GM23338 (cell line): ENCODE measurements at regions not wholly inside any gene's neighbourhood (a gene's known extent, or its start where the extent isn't known, plus 50 kb on each side); places are given as distances from the start of the nearest gene placed in this dataset.

Source experiments
- ATAC-seq: fragments of 200-7000 bp; cut with Tn5 transposase; 3 replicates; pipeline ENCODE4 v1.9.1; 2020
- DNase-seq: peaks from one replicate; pipeline ENCODE4 v3.0.0-alpha.2; 2015; ENCODE audit warnings: low spot score
- H2AFZ ChIP-seq: fragments of 200-600 bp; sonication (generic); 2 replicates; pipeline ENCODE4 v1.8.0; 2016; ENCODE audit warnings: antibody characterized with exemption, mild to moderate bottlenecking, moderate library complexity
- H3F3A ChIP-seq: fragments of 200-600 bp; sonication (generic); replicated peaks from 2 replicates; pipeline ENCODE4 v1.8.0; 2017; ENCODE audit warnings: antibody characterized with exemption, mixed run types, low read depth
- H3K27ac ChIP-seq: fragments of 200-600 bp; sonication (generic); 2 replicates; pipeline ENCODE4 v1.6.1; 2016; ENCODE audit warnings: low read depth
- H3K27me3 ChIP-seq: fragments of 200-600 bp; sonication (generic); 2 replicates; pipeline ENCODE4 v1.8.0; 2016; ENCODE audit warnings: mild to moderate bottlenecking, mixed run types, moderate library complexity; ENCODE audit not compliant: insufficient read depth
- H3K36me3 ChIP-seq: fragments of 200-600 bp; sonication (generic); 2 replicates; pipeline ENCODE4 v1.8.0; 2016; ENCODE audit warnings: mild to moderate bottlenecking; ENCODE audit not compliant: insufficient read depth
- H3K4me1 ChIP-seq: fragments of 200-600 bp; sonication (generic); 2 replicates; pipeline ENCODE4 v1.8.0; 2016; ENCODE audit warnings: mild to moderate bottlenecking, moderate library complexity; ENCODE audit not compliant: insufficient read depth
- H3K4me2 ChIP-seq: fragments of 200-600 bp; sonication (generic); 2 replicates; pipeline ENCODE4 v1.7.1; 2017; ENCODE audit warnings: mixed run types
- H3K4me3 ChIP-seq: fragments of 200-600 bp; sonication (generic); 2 replicates; pipeline ENCODE4 v1.6.1; 2016; ENCODE audit warnings: mixed run types
- H3K79me2 ChIP-seq: fragments of 200-600 bp; sonication (generic); replicated peaks from 2 replicates; pipeline ENCODE4 v1.8.0; 2017; ENCODE audit warnings: mild to moderate bottlenecking; ENCODE audit not compliant: insufficient read depth
- H3K9me2 ChIP-seq: fragments of 200-600 bp; sonication (generic); 2 replicates; pipeline ENCODE4 v1.8.0; 2017; ENCODE audit not compliant: insufficient read depth
- H4K20me1 ChIP-seq: fragments of 200-600 bp; sonication (generic); replicated peaks from 2 replicates; pipeline ENCODE4 v1.8.0; 2017; ENCODE audit warnings: mild to moderate bottlenecking; ENCODE audit not compliant: insufficient read depth
- H3K27ac Mint-ChIP-seq: 2 replicates; pipeline ENCODE4 v1.8.0; 2020; ENCODE audit warnings: inconsistent platforms, mild to moderate bottlenecking, moderate library complexity, mixed read lengths
- H3K27me3 Mint-ChIP-seq: 3 replicates; pipeline ENCODE4 v1.8.0; 2022; ENCODE audit warnings: low read depth, mild to moderate bottlenecking, moderate library complexity, mixed read lengths, inconsistent platforms; ENCODE audit not compliant: insufficient read depth, poor library complexity
- H3K36me3 Mint-ChIP-seq: 3 replicates; pipeline ENCODE4 v1.8.0; 2021; ENCODE audit warnings: low read depth, mild to moderate bottlenecking, inconsistent platforms, moderate library complexity, mixed read lengths
- H3K4me1 Mint-ChIP-seq: 3 replicates; pipeline ENCODE4 v1.8.0; 2020; ENCODE audit warnings: mild to moderate bottlenecking, inconsistent platforms, mixed read lengths
- H3K4me3 Mint-ChIP-seq: 3 replicates; pipeline ENCODE4 v1.8.0; 2021; ENCODE audit warnings: moderate library complexity, mild to moderate bottlenecking, inconsistent platforms, mixed read lengths
- H3K9me3 Mint-ChIP-seq: 3 replicates; pipeline ENCODE4 v1.8.0; 2020; ENCODE audit warnings: moderate library complexity, mild to moderate bottlenecking, inconsistent platforms, mixed read lengths
- CREB1 ChIP-seq: fragments of 250-450 bp; sonication (Bioruptor Pico); IDR thresholded peaks from 2 replicates; pipeline ENCODE4 v1.5.0; 2020; ENCODE audit warnings: low read depth, mild to moderate bottlenecking, moderate library complexity
- EZH2 ChIP-seq: fragments of 200-600 bp; sonication (generic); IDR thresholded peaks from one replicate; pipeline ENCODE4 v1.8.0; 2017; ENCODE audit warnings: antibody characterized with exemption, mild to moderate bottlenecking, low read depth; ENCODE audit not compliant: unreplicated experiment
- EZH2phosphoT487 ChIP-seq: fragments of 200-600 bp; sonication (generic); IDR thresholded peaks from one replicate; pipeline ENCODE4 v1.8.1; 2018; ENCODE audit warnings: antibody characterized with exemption; ENCODE audit not compliant: unreplicated experiment
- JUNB ChIP-seq: IDR thresholded peaks from one replicate; pipeline ENCODE4 v1.6.1; 2016; ENCODE audit warnings: antibody characterized with exemption; ENCODE audit not compliant: unreplicated experiment
- POLR2AphosphoS5 ChIP-seq: IDR thresholded peaks from 2 replicates; pipeline ENCODE4 v1.6.1; 2016; ENCODE audit warnings: antibody characterized with exemption, low read depth
- STAT1 ChIP-seq: IDR thresholded peaks from one replicate; pipeline ENCODE4 v1.6.1; 2016; ENCODE audit warnings: antibody characterized with exemption; ENCODE audit not compliant: unreplicated experiment
- TF ChIP-seq, protein P1 (sequence below): fragments of 250-450 bp; sonication (Bioruptor Pico); IDR thresholded peaks from 2 replicates; pipeline ENCODE4 v1.5.0; 2020; ENCODE audit warnings: mild to moderate bottlenecking, moderate library complexity
- TF ChIP-seq, protein P2 (sequence below): IDR thresholded peaks from 2 replicates; pipeline ENCODE4 v1.6.1; 2016; ENCODE audit warnings: antibody characterized with exemption
- TF ChIP-seq, protein P3 (sequence below), 2 experiments: fragments of 200-600 bp in 1 of 2; sonication (generic) in 1 of 2; conservative IDR thresholded peaks; 2 replicates each; pipeline versions ENCODE4 v1.5.1 to v1.6.1; 2016 to 2017; ENCODE audit warnings: antibody characterized with exemption in 2 of 2, low read depth in 2 of 2, mild to moderate bottlenecking in 2 of 2, moderate library complexity in 1 of 2

DNA sequence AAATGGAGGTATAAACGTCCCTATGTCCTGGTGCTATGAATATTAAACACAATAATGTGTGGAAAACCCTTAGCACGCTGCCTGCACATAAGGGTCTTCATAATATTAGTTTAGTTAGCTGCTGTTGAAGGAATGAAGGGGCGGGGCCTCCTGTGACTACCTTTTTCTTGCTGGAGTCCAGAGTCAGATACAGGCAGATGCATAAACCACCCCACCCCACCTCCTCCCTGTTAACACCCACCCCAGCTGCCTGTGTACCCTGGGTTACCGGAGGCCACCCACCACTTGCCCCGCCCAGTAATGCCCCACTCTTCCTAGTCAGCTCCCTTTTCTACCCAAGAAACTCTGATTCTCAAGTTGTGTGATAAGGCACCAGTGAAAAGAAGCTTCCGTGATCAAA lies 158.4 kb downstream of the EN1 start (continued):
- TF ChIP-seq, protein P1, sequence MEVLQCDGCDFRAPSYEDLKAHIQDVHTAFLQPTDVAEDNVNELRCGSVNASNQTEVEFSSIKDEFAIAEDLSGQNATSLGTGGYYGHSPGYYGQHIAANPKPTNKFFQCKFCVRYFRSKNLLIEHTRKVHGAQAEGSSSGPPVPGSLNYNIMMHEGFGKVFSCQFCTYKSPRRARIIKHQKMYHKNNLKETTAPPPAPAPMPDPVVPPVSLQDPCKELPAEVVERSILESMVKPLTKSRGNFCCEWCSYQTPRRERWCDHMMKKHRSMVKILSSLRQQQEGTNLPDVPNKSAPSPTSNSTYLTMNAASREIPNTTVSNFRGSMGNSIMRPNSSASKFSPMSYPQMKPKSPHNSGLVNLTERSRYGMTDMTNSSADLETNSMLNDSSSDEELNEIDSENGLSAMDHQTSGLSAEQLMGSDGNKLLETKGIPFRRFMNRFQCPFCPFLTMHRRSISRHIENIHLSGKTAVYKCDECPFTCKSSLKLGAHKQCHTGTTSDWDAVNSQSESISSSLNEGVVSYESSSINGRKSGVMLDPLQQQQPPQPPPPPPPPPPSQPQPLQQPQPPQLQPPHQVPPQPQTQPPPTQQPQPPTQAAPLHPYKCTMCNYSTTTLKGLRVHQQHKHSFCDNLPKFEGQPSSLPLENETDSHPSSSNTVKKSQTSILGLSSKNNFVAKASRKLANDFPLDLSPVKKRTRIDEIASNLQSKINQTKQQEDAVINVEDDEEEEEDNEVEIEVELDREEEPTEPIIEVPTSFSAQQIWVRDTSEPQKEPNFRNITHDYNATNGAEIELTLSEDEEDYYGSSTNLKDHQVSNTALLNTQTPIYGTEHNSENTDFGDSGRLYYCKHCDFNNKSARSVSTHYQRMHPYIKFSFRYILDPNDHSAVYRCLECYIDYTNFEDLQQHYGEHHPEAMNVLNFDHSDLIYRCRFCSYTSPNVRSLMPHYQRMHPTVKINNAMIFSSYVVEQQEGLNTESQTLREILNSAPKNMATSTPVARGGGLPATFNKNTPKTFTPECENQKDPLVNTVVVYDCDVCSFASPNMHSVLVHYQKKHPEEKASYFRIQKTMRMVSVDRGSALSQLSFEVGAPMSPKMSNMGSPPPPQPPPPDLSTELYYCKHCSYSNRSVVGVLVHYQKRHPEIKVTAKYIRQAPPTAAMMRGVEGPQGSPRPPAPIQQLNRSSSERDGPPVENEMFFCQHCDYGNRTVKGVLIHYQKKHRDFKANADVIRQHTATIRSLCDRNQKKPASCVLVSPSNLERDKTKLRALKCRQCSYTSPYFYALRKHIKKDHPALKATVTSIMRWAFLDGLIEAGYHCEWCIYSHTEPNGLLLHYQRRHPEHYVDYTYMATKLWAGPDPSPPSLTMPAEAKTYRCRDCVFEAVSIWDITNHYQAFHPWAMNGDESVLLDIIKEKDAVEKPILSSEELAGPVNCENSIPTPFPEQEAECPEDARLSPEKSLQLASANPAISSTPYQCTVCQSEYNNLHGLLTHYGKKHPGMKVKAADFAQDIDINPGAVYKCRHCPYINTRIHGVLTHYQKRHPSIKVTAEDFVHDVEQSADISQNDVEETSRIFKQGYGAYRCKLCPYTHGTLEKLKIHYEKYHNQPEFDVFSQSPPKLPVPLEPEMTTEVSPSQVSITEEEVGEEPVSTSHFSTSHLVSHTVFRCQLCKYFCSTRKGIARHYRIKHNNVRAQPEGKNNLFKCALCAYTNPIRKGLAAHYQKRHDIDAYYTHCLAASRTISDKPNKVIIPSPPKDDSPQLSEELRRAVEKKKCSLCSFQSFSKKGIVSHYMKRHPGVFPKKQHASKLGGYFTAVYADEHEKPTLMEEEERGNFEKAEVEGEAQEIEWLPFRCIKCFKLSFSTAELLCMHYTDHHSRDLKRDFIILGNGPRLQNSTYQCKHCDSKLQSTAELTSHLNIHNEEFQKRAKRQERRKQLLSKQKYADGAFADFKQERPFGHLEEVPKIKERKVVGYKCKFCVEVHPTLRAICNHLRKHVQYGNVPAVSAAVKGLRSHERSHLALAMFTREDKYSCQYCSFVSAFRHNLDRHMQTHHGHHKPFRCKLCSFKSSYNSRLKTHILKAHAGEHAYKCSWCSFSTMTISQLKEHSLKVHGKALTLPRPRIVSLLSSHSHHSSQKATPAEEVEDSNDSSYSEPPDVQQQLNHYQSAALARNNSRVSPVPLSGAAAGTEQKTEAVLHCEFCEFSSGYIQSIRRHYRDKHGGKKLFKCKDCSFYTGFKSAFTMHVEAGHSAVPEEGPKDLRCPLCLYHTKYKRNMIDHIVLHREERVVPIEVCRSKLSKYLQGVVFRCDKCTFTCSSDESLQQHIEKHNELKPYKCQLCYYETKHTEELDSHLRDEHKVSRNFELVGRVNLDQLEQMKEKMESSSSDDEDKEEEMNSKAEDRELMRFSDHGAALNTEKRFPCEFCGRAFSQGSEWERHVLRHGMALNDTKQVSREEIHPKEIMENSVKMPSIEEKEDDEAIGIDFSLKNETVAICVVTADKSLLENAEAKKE (CRISPR knock-in tag): no peak
- no peak for TF ChIP-seq STAT1
- TF ChIP-seq JUNB: no peak
- TF ChIP-seq, protein P2, sequence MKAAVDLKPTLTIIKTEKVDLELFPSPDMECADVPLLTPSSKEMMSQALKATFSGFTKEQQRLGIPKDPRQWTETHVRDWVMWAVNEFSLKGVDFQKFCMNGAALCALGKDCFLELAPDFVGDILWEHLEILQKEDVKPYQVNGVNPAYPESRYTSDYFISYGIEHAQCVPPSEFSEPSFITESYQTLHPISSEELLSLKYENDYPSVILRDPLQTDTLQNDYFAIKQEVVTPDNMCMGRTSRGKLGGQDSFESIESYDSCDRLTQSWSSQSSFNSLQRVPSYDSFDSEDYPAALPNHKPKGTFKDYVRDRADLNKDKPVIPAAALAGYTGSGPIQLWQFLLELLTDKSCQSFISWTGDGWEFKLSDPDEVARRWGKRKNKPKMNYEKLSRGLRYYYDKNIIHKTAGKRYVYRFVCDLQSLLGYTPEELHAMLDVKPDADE: no peak
- TF ChIP-seq EZH2: no peak
- TF ChIP-seq, protein P3, sequence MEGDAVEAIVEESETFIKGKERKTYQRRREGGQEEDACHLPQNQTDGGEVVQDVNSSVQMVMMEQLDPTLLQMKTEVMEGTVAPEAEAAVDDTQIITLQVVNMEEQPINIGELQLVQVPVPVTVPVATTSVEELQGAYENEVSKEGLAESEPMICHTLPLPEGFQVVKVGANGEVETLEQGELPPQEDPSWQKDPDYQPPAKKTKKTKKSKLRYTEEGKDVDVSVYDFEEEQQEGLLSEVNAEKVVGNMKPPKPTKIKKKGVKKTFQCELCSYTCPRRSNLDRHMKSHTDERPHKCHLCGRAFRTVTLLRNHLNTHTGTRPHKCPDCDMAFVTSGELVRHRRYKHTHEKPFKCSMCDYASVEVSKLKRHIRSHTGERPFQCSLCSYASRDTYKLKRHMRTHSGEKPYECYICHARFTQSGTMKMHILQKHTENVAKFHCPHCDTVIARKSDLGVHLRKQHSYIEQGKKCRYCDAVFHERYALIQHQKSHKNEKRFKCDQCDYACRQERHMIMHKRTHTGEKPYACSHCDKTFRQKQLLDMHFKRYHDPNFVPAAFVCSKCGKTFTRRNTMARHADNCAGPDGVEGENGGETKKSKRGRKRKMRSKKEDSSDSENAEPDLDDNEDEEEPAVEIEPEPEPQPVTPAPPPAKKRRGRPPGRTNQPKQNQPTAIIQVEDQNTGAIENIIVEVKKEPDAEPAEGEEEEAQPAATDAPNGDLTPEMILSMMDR (conservative IDR thresholded peaks at IDR 0.05; ENCODE audit: low read depth in 2 of 2): no peak
- no peak for TF ChIP-seq POLR2AphosphoS5

DNA sequence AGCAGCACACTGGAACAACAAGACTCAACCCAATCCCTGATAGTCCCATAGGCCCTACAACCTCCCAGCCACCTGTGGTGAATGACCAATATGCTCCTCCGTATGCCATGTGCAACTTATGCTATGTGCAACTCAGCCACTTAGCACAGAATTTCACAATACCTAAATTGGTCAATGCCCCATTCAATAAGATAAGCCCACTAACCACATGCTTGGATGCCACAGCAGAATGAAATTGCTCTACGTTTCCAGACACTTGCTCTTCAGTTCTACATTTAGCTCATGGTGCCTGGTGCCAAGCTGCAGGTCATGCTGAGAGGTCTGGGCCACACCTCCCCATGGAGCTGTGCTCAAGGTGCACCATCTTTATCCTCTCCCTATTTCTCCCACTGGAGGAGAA lies 159.8 kb downstream of the EN1 start:
- no peak overlapping the region for H3K27ac Mint-ChIP-seq
- no peak overlapping the region for H3K4me3 Mint-ChIP-seq
- Histone ChIP-seq H3K4me2 (no peak overlapping the region), H3K4me1 (no peaks in the 10 kb centered on the region), H3F3A (no peaks in the 10 kb centered on the region), H3K9me2 (peaks cover 4% of the 10 kb centered on the region; the same call in 1 of the 2 replicates), H2AFZ (no peak overlapping the region), H3K36me3 (no peaks in the 10 kb centered on the region), H3K27ac (no peak overlapping the region), H4K20me1 (no peaks in the 10 kb centered on the region), H3K79me2 (no peaks in the 10 kb centered on the region), H3K4me3 (no peak overlapping the region), H3K27me3 (no peaks in the 10 kb centered on the region)
- no peak for ATAC-seq
- no peak for TF ChIP-seq POLR2AphosphoS5
- no peak for TF ChIP-seq CREB1 (CRISPR knock-in tag)
- no peak for TF ChIP-seq EZH2
- TF ChIP-seq EZH2phosphoT487: no peak
- H3K4me1 Mint-ChIP-seq: peaks cover 2% of the 10 kb centered on the region; the same call in 1 of the 3 replicates
- no peaks in the 10 kb centered on the region for H3K36me3 Mint-ChIP-seq
- H3K9me3 Mint-ChIP-seq: no peaks in the 10 kb centered on the region; the same call in 2 of the 3 replicates
- DNase-seq: no peak
- peaks cover 3% of the 10 kb centered on the region for H3K27me3 Mint-ChIP-seq
